Testis (tissue), 2 donors: ENCODE measurements at regions not wholly inside any gene's neighbourhood (a gene's known extent, or its start where the extent isn't known, plus 50 kb on each side); places are given as distances from the start of the nearest gene placed in this dataset.

Experiments
- CTCF ChIP-seq, 3 experiments: fragments of 450-650 bp in 2 of 3; fragments of 200-600 bp in 1 of 3; sonication (generic) in 1 of 3; IDR thresholded peaks; one replicate each; pipeline ENCODE4 v1.5.1; 2016 to 2019; ENCODE audit warnings: antibody characterized with exemption in 3 of 3, mild to moderate bottlenecking in 2 of 3, moderate library complexity in 1 of 3
- POLR2A ChIP-seq: fragments of 450-650 bp; IDR thresholded peaks from one replicate; pipeline ENCODE4 v1.6.1; 2017; ENCODE audit warnings: antibody characterized with exemption, mild to moderate bottlenecking, moderate library complexity

DNA sequence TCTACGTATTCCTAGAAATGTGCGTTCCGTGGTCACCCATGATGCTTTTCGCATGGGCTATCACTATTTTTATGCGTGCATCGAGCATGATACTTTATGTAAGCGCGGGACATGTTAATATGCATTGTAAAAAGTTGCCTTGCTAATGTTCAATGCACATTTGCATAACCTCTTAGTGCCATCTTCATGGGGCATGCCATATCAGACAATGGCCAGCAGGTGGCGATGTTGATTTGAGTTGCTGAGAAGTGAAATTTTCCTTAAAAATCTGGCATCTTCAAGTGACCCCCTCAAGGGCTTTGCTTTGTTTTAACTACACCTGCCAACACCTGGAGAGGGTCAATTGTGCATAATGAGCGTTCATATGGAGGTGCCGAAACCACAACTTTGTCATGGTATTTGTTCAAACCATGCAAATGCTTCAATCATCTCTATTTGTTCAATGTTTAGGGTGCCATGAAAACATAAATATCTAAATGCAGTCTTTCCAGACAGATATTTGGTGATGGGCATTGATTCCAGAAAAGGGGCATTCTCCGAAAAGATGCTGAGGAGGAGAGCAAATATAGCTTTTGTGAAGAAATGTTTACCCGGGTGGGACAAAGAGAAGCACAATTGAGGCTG, 833.9 kb upstream of the PRKX start:
- TF ChIP-seq CTCF (IDR thresholded peaks at IDR 0.05) (peak; percentile 69 to 81 (median 78)), POLR2A (no peak)
